VCaP (cell line): ENCODE measurements at regions not wholly inside any gene's neighbourhood (a gene's known extent, or its start where the extent isn't known, plus 50 kb on each side); places are given as distances from the start of the nearest gene placed in this dataset.
"Not testable (repeated sequence)": the region's sequence is repeated elsewhere in the genome, so short reads cannot be mapped to it uniquely, and the experiment has no call there.

Experiments
- H3K27ac ChIP-seq: fragments of 450-650 bp; 2 replicates; pipeline ENCODE4 v1.5.1; 2017
- CTCF ChIP-seq: fragments of 450-650 bp; conservative IDR thresholded peaks from 2 replicates; pipeline ENCODE4 v1.5.1; 2017; ENCODE audit warnings: mild to moderate bottlenecking, moderate library complexity

- no peak overlapping the region for H3K27ac ChIP-seq
- TF ChIP-seq CTCF: no peak
These were observed 352.1 kb downstream of the MMUT start for GRCh38 chr6:49110916-49111315.

GRCh38 chr6:49097664-49098063 is 365.4 kb downstream of the MMUT start:
- H3K27ac ChIP-seq: not testable (repeated sequence)

GRCh38 chr6:49097116-49097515 is 365.9 kb downstream of the MMUT start:
- H3K27ac ChIP-seq: no peak overlapping the region
- TF ChIP-seq CTCF: no peak

GRCh38 chr6:49088631-49089030 is 374.4 kb downstream of the MMUT start:
- no peak for TF ChIP-seq CTCF
- H3K27ac ChIP-seq: no peak overlapping the region

- TF ChIP-seq CTCF: no peak
- no peak overlapping the region for H3K27ac ChIP-seq
These were observed 375.7 kb downstream of the MMUT start for GRCh38 chr6:49087369-49087768.

GRCh38 chr6:49082611-49083010 is 380.4 kb downstream of the MMUT start:
- no peak for TF ChIP-seq CTCF
- H3K27ac ChIP-seq: no peak overlapping the region

- no peak for TF ChIP-seq CTCF
- no peak overlapping the region for H3K27ac ChIP-seq
These were observed 390.0 kb downstream of the MMUT start for GRCh38 chr6:49072885-49073620.

GRCh38 chr6:49072146-49072545 is 390.9 kb downstream of the MMUT start:
- TF ChIP-seq CTCF: no peak

More at GRCh38 chr6:49072146-49072545, 390.9 kb downstream of the MMUT start:
- no peak overlapping the region for H3K27ac ChIP-seq
